NCI-H748 (cell line): ENCODE measurements at regions not wholly inside any gene's neighbourhood (a gene's known extent, or its start where the extent isn't known, plus 50 kb on each side); places are given as distances from the start of the nearest gene placed in this dataset.
A peak's percentile ranks its signal among the peaks of the same experiment; 100 is the strongest.

ENCODE experiments used
- DNase-seq: peaks from one replicate; lab custom pipeline; 2025; ENCODE audit not compliant: unreplicated experiment; lab: John Stamatoyannopoulos, UW

DNA sequence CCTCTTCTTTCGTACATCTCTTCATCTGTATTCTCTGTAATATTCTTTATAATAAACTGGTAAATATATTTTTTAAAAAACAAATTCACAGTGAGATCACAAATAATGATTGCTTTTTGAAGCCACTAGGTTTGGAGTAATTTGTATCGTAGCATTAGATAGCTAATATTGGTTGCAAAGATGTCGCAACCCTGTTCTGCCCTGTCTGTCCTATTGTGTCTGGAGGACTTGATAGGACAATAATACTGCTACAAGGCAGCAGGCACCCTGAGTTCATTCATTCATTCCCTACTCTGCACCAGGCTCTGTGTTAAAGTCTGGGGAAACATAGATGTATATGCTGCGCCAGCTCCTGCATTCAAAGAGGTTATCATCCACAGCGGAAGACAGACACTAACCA is 206.7 kb upstream of the KLF4 start:
- DNase-seq = no peak

DNA sequence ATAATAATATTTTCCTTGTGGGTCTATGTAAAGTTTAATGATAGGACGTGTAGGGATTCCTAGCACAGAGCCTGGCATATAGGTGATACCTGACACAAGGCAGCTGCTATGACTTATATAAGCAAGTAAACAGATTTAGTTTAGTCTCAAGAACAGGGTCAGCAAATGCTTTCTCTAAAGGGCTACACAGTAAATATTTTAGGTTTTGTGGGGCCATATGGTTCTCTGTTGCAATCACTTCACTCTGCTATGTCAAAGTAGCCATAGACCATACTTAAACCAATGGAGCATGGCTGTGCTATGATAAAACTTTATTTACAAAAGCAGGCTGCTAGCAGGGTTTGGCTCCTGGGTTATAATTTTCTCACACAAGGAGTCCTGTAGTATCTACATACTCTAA is 204.8 kb upstream of the KLF4 start:
- DNase-seq = no peak

DNA sequence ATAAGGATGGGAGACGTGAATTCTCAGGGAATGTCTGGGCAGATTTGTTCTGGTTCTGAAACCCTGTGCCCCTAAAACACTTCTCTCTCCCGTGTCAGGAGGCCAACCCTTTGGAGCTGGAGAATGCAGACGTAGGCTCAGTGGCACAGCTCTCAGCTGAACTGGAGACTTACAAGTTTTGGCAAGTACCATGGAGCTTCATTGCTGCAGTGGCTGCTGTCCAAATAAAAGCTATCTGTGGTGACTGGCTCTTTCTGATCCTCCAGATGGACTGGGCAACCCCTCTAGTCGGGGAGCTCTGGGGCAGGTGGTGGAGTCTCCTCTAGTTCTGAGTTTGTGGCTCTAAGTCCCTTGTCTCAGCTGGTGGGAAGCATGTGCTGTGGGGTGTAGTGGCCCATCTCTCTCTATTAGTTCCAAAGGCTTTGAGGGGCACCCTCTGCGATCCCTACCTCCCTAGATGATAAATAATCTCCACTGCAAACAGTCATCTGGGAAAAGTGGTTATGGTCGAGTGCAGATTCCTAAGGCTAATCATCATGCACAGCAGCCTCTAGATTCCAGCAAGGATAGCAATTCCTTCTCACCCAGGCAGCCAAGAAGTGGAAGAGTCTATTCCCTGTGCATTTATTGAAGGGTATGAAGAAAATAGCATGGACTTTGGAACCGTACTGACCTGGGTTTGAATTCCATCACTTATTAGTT is 204.2 kb upstream of the KLF4 start:
- no peak for DNase-seq

DNA sequence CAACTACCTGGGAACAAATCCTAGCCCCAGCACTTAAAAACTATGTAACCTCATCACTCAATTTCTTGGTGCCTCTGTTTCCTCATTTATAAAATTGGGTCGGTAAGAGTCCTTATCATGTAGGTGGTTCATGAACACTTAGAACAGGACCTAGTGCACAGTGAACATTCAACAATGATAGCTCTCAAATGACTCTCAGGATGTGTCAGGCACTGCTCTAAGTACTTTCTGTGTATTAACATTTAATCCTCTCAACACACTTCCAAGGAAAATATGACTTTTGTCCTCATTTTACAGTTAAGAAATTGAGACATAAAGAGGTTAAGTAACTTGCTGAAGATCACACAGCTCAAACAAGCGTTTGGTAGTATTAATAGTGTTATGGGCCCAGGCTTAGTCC is 202.1 kb upstream of the KLF4 start:
- no peak for DNase-seq

DNA sequence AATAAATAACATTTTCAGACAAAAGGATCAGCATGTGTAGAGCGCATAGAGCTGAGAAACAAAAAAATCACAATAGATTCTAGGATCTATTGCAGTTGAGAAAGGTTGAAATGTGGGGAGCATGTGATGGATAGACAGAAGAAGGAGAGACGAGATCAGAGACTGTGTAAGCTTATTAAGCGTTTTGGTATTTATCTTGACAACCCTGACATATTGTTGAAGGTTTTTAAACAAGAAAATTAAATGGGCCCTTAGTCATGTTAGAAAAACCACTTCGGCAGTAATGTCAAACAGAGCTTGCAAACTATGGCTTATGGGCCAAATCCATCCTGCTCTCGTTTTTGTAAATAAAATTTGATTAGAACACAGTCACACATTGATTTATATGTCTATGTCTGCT is 200.5 kb upstream of the KLF4 start:
- DNase-seq = no peak

DNA sequence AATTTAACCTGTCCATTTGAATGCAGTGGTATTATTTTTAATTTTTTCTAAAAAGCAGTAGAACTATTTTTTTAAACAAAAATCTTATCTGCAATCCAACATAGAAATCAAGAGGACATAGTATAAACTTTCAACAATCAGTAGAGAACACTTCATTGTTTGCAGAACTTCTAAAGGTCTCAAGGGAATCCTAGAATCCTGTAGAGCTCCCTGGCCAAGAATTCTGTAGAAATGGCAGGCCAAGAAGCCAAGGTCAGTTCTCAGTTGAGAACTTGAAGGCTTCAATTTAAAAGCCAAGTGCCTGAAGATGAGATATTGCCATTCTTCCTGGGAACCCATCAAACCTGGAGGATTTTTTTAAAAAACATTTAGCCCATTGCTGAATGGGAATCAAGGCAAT is 199.2 kb upstream of the KLF4 start:
- DNase-seq = no peak

DNA sequence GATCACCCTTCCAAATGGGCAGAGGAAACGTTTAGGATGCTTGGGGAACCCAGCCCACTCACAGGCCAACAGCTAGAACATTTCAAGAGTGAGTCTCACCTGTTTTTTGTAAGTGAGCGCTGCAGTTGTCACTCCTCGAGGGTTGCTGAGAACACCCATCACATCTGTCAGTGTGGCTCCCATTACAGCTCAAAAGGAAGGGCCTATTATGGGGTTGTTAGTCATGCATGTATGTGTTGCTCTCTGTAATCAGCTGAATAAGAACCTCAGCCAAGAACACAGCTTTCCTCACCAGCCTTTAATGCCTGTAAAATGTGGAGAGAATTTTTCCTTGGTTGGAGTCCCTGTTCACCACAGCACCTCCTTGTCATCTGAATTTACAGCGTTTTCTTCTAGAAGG is 196.3 kb upstream of the KLF4 start:
- DNase-seq = no peak

DNA sequence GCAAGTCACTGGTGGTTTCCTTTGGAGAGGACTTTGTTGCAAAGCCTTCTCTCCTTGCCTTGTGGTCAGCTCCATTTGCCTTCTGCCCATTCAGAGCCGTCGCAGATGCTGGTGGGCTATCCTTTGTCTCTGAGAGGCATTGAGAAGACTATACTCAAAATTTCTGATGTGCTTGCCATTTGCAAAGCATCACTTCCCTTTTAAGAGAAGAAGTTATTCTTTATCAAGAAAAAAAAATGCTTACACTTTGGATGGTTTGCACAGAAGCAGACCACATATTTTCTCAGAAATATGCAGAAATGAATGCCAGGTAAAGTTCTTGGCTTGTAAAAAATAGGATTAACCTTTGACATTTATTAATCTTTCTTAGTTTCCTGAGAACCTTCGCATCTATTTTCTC is 195.8 kb upstream of the KLF4 start:
- no peak for DNase-seq

DNA sequence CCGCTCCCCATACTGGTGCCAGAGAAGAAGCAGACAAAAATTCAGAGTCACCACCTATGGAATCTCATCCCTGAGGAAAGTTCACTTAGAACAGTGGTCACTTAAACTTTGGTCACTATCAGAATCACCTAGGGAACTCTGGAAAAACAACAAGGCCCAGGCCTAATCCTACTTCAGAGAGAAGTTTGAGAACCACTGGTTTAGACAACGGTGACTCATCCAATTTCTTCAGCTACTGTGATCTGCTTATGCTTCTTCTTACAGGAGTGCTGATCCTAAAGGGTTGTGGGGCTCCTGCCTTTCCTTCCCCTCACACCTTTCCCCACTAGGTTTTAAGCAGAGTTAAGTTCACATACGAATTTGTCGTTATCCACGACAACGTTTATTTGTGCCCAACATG is 194.7 kb upstream of the KLF4 start:
- DNase-seq = no peak

DNA sequence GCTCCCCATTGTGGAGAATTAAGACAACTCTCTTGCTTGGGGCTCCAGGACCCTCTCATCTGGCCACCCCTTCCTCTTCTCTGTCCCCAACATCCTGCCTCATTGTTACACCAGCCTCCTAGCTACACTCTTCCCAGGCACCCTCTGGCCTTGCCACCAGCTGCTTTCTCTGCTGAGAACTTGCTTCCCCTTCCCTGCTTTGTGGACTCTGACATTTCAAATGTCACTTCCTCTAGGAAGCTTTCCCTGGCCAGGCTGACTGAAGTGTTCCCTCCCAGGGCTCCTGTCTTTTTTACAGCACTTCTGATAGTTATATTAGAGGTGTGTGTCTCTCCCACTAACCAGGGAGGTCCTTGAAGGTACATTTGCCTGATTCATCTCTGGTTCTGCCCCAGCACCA is 194.0 kb upstream of the KLF4 start:
- DNase-seq = no peak

DNA sequence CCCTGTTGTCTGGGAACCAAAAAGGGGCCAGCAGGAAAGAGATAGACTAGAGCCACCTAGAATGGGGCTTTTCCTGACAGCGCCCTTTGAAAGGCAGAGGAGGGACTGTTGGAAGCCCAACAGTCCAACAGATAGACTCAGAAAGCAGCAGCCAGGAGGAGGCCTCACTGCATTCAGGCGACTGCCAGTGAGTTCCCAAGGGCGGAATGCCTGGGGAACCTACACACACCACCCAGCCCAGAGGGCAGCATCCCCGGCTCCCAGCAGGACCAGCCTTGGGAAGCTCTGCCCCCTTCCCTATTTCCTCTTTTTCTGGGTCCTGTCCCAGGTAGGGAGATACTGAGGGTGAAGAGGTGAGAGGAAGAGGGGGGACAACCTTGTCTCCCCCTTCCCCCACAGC is 192.4 kb upstream of the KLF4 start:
- no peak for DNase-seq

DNA sequence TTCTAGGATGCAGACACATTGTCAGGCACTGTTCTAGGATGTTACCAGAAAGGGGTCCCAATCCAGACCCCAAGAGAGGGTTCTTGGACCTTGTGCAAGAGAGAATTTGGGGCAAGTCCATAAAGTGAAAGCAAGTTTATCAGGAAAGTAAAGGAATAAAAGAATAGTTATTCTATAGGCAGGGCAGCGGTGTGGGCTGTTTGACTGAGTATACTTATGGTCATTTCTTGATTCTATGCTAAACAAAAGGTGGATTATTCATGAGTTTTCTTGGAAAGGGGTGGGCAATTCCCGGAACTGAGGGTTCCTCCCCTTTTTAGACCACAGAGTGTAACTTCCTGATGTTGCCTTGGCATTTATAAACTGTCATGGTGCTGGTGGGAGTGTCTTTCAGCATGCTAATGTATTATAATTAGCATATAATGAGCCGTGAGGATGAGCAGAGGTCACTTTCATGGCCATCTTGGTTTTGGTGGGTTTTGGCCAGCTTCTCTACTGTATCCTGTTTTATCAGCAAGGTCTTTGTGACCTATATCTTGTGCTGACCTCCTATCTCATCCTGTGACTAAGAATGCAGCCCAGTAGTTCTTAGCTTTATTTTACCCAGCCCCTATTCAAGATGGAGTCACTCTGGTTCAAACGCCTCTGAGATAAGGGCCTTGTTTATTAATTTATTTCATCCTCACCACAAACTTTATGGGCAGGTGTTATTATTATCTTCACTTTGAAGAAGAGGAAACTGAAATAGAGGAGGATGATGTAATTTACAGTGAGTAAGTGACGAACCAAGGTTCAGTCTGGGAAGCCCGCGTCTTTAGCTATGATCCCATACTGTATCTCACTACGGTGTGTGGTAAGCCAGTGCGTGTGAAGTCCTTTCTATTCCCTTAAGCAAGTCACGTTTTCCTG is 186.0 kb upstream of the KLF4 start:
- no peak for DNase-seq

DNA sequence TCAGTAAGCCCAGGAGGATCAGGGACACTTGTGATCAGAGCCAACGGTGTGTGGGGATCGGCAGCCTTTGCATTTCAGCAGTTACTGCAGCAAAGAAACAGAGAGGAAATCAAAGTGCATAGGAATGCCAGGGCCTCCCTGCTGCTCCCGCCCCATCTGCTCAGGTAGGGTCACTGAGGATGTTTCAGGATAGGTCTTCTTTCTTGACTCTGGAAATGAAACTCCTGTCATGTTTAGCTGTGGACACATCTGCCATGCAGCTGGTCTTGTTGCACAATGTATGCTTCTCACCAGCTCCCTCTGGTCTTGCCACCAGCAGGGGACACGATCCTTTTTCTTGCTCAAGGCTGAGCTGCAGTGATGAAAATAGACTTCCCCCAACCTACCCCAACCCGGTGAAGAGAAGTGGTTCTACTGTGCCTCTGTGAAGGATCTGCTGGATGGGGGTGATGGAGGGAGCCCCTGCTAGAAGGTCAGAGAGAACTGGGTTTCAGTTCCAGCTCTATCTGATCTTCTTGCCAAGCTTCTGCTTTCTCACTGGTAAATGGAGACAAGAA is 185.2 kb upstream of the KLF4 start:
- DNase-seq = no peak

DNA sequence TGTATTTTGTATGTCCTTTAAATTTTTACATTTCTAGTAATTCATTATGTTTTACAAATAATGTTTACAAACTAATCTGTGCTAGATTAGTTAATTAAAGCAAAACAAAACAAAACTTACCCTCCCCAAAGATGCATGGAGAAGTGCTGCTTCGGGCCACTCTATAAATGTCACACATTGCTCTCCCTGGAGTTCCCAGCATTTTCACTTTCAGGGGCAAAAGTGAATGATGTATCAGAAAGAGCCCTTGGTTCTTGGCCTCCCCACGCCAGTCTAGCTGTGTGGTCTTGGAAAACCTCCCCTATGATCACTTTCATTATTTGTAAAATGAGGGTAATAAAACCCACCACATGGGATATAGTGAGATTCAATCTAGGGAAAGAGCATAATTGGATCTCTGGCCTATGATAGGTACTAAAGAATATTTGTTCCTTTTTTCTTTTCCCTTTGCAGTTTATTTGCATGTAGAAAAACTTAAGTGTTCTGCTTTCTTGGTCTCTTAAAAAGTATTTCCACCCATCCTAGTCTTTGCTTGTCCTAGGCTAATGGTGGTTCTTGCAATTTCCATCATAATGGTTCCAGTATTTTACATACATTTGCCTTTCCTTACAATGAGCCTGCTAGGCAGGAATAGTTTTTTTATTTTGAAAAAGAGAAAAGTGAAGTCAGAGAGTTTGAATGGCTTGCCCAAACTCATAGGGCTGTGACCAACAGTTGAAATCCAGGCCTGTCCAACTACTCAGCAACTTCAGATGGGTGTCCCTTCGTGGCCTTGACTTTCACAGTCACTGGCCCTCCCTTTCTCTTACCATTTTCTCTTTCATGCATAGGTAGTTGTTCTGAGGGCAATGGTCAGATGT is 184.5 kb upstream of the KLF4 start:
- no peak for DNase-seq

DNA sequence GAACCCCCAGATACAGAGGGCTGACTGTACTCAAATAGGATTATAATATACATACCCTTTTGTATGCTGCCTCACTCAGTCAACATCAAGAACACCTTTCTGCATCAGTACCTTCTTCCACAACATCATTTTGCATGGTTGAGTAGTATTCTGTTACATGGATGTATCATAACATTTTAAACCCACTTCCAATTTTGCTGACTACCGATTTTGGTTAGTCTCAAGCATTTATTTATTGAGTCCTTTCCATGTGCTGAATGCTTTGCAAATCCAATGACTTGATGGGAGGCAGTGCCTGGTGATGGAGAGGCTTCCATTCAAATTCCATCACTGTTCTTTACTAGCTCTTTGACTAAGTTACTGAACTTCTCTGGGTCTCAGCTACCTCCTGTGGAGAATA is 182.0 kb upstream of the KLF4 start:
- DNase-seq = no peak

DNA sequence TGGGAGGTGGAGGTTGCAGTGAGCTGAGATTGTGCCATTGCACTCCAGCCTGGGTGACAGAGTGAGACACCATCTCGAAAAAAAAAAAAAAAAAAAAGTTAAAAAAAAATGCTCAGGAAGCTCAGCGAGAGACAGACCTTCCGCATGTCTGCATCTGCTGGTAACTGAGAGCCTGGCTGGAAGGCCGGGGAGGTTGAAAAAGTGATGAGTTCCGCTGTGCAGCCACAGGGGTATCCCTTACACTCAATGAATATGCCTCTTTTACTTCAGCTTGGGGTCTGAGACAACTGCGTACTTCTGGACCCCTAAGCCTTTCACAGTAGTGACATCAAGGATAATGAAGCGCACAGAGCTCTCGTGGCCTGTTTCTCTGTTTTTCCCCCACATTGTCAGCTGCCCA is 179.9 kb upstream of the KLF4 start:
- DNase-seq = no peak

DNA sequence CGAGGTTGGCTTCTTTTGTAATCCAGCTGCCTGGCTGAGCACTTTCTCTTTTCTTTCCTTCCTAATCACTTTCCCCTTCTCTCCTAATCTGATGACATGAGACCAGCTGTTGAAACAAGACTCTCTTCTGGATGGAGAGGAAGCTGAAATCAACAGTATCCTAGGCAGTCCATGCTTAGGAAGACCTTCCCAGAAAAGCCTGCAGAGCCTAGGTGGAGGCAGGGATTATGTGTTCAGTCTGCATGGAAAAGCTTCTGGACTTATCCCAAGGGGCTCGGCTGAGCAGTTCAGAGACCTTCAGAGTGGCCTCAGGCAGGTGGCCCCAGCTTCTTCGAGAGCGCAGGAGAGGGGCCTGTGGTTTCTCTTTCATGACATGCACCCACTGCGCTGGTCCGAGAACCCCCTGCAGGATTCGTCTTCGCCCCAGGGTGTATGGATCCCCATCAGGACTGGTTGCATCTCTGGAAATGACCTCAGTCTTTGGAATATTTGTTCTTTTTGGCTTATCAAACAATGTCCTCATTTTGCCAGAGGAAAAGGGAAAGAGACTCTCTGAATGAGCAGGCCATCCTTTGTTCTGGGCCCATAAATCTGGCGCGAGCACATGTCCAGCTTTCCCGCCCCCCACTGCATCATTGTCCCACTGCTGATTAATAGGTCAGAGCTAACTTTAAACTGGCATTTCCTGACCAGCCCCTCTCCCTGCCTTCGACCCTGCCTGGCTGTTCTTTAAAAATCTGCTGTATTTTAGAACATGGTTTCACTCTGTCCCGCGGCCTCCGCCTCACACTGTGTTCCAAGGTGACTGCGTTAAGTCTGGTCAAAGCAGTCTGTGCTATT is 177.9 kb upstream of the KLF4 start:
- no peak for DNase-seq

DNA sequence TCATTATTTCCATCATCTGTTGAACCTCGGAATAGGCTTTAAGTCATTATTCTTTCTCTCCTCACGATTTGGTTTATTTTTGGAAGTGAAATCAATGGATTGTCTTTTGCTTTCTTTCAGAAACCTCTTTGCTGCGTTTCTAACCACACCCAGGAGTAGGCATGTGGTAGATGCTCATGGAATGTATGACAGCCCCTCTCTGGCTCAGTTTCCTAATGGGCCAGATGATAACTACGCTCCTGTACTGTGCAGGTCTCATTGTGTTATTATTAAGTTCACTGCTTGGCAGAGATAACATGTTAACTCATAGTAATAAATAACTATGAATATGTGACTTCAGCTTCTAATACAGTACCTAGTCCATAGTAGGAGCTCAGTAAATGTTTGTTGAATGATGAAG is 175.5 kb upstream of the KLF4 start:
- no peak for DNase-seq

DNA sequence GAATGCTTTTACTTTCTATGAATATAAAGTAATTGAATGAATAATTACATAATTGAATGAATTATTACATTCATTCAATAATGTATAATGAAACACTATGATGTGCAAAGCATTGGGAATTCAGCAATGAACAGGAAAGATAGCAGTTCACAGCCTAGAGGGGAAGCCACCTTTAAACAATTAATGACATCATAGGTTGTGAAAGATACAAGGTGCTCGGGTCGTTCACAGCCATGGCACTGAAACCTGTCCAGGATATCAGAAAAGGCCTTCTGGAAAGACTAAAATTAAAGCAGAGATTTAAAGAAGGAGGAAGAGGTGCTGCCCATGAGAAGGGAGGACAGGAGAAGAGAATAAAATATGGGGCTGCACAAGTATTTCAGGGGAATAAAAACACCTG is 171.4 kb upstream of the KLF4 start:
- no peak for DNase-seq

DNA sequence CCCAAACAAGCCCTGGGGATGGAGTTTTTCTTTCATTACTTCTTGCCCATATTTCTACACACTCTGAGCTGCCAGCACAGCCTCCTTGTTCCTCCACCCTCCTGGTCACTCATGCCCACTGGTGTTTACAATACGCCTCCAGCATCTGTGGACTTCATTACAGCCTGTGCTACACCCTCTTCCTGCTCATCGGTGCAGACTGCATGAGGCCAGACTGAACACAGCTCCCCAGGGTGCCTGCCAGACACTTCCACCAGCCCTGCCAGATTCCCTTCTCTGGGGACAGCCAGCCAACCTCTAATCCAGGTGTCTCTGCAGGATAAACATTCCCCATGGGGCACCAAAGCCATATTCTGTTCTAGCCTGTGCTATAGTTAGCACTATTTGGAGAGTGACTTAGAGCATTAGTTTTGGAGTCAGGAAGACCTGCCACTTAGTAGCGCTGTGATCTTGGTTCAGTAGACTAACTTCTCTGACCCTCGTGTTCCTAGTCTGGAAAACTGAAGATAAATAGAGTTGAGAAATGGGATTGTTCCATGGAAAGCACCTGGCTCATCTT is 163.8 kb upstream of the KLF4 start:
- DNase-seq = peak; percentile 31
